GM23248 (cell line): ENCODE measurements at regions not wholly inside any gene's neighbourhood (a gene's known extent, or its start where the extent isn't known, plus 50 kb on each side); places are given as distances from the start of the nearest gene placed in this dataset.
A peak's percentile ranks its signal among the peaks of the same experiment; 100 is the strongest.

ENCODE experiments used
- DNase-seq: peaks from one replicate; pipeline ENCODE4 v3.0.0-alpha.2; 2015
- H2AFZ ChIP-seq: fragments of 200-600 bp; sonication (generic); 2 replicates; pipeline ENCODE4 v1.6.1; 2016; ENCODE audit warnings: antibody characterized with exemption
- H3F3A ChIP-seq: fragments of 200-600 bp; sonication (generic); 2 replicates; pipeline ENCODE4 v1.6.1; 2016; ENCODE audit warnings: mild to moderate bottlenecking, antibody characterized with exemption, mixed run types; ENCODE audit not compliant: insufficient read depth
- H3K27ac ChIP-seq: fragments of 200-600 bp; sonication (generic); 2 replicates; pipeline ENCODE4 v1.5.1; 2016; ENCODE audit warnings: mild to moderate bottlenecking
- H3K27me3 ChIP-seq: fragments of 200-600 bp; sonication (generic); replicated peaks from 2 replicates; pipeline ENCODE4 v1.6.1; 2016; ENCODE audit warnings: mild to moderate bottlenecking; ENCODE audit not compliant: insufficient read depth
- H3K36me3 ChIP-seq: fragments of 200-600 bp; sonication (generic); 2 replicates; pipeline ENCODE4 v1.6.1; 2016; ENCODE audit warnings: low read depth, mild to moderate bottlenecking
- H3K4me1 ChIP-seq: fragments of 200-600 bp; sonication (generic); 2 replicates; pipeline ENCODE4 v1.6.1; 2016; ENCODE audit warnings: mild to moderate bottlenecking; ENCODE audit not compliant: insufficient read depth
- H3K4me2 ChIP-seq: fragments of 200-600 bp; sonication (generic); one replicate; pipeline ENCODE4 v1.6.1; 2016; ENCODE audit warnings: mild to moderate bottlenecking; ENCODE audit not compliant: unreplicated experiment
- H3K4me3 ChIP-seq: fragments of 200-600 bp; sonication (generic); 2 replicates; pipeline ENCODE4 v1.5.1; 2016; ENCODE audit warnings: mild to moderate bottlenecking
- H3K79me2 ChIP-seq: fragments of 200-600 bp; sonication (generic); 2 replicates; pipeline ENCODE4 v1.6.1; 2016; ENCODE audit warnings: mild to moderate bottlenecking; ENCODE audit not compliant: insufficient read depth
- H3K9ac ChIP-seq: fragments of 200-600 bp; sonication (generic); 2 replicates; pipeline ENCODE4 v1.6.1; 2016; ENCODE audit warnings: mild to moderate bottlenecking
- H3K9me2 ChIP-seq: fragments of 200-600 bp; sonication (generic); 2 replicates; pipeline ENCODE4 v1.6.1; 2016; ENCODE audit warnings: mixed run types, mild to moderate bottlenecking, moderate library complexity; ENCODE audit not compliant: insufficient read depth
- H3K9me3 ChIP-seq: fragments of 200-600 bp; sonication (generic); one replicate; pipeline ENCODE4 v1.6.1; 2017; ENCODE audit warnings: low read depth
- H4K20me1 ChIP-seq: fragments of 200-600 bp; sonication (generic); 2 replicates; pipeline ENCODE4 v1.6.0; 2016; ENCODE audit not compliant: insufficient read depth
- EZH2 ChIP-seq: fragments of 200-600 bp; sonication (generic); IDR thresholded peaks from 2 replicates; pipeline ENCODE4 v1.6.1; 2018; ENCODE audit warnings: antibody characterized with exemption, mild to moderate bottlenecking; ENCODE audit not compliant: insufficient read depth, poor library complexity, severe bottlenecking
- EZH2phosphoT487 ChIP-seq: fragments of 200-600 bp; sonication (generic); IDR thresholded peaks from 2 replicates; pipeline ENCODE4 v1.6.1; 2018; ENCODE audit warnings: antibody characterized with exemption, moderate library complexity, mild to moderate bottlenecking, low read depth; ENCODE audit not compliant: insufficient read depth
- WGBS, 2 experiments: methylation state at CpG; one replicate each; pipeline ENCODE4 v1.1.6; 2015 to 2017; ENCODE audit warnings: low lambda C conversion rate in 2 of 2, low coverage in 1 of 2; ENCODE audit errors: missing lambda C conversion rate in 2 of 2; 5-methylcytosine and 5-hydroxymethylcytosine counted together
- in situ Hi-C: fragments of 300-500 bp; cut with MboI; formaldehyde crosslinking; loops from 2 replicates; pipeline ENCODE4 v1.15.0; 2020

GRCh38 chr1:87935130-87935529 lies 606.5 kb downstream of the LMO4 start:
- Histone ChIP-seq H3K9me3 (no peaks in the 10 kb centered on the region), H3K9me2 (no peaks in the 10 kb centered on the region), H3K9ac (no peak overlapping the region), H3K27me3 (no peaks in the 10 kb centered on the region), H3K27ac (no peak overlapping the region), H3K4me1 (peaks cover 7% of the 10 kb centered on the region), H3F3A (no peaks in the 10 kb centered on the region), H4K20me1 (no peaks in the 10 kb centered on the region), H3K36me3 (0 out of 2 replicates have a peak, but pooled peaks cover 3% of the 10 kb centered on the region), H3K79me2 (no peaks in the 10 kb centered on the region), H2AFZ (no peak overlapping the region), H3K4me3 (no peak overlapping the region), H3K4me2 (no peak overlapping the region)
- no peak for TF ChIP-seq EZH2phosphoT487
- no peak for TF ChIP-seq EZH2
- WGBS, 2 experiments: 90 to 93% methylated on average over 2 of the region's 2 CpGs
- DNase-seq: no peak
- in situ Hi-C loops: loop anchor here (25.0 kb wide), 1 partner anchor 798 kb away; no protein-coding TSS in a partner anchor

- H3K4me3 ChIP-seq: no peak overlapping the region
- no peak overlapping the region for H3K4me2 ChIP-seq
- peaks cover 23% of the 10 kb centered on the region for H3K4me1 ChIP-seq
- H3K9me3 ChIP-seq: no peaks in the 10 kb centered on the region
- H2AFZ ChIP-seq: no peak overlapping the region
- no peak overlapping the region for H3K9ac ChIP-seq
- H3K79me2 ChIP-seq: no peaks in the 10 kb centered on the region
- H3K9me2 ChIP-seq: no peaks in the 10 kb centered on the region
- no peaks in the 10 kb centered on the region for H4K20me1 ChIP-seq
- no peak overlapping the region for H3K27ac ChIP-seq
- H3F3A ChIP-seq: 0 out of 2 replicates have a peak, but pooled peaks cover 5% of the 10 kb centered on the region
- no peaks in the 10 kb centered on the region for H3K36me3 ChIP-seq
- in situ Hi-C loops: loop anchor here (25.0 kb wide), 1 partner anchor 801 kb away; no protein-coding TSS in a partner anchor
- WGBS, 2 experiments: 80 to 87% methylated on average over 3 of the region's 3 CpGs
- no peak for DNase-seq
- TF ChIP-seq EZH2 (no peak), EZH2phosphoT487 (no peak)
- no peaks in the 10 kb centered on the region for H3K27me3 ChIP-seq
Observed at GRCh38 chr1:87937831-87938395, 609.2 kb downstream of the LMO4 start.

GRCh38 chr1:87938631-87939030 lies 610.0 kb downstream of the LMO4 start:
- Histone ChIP-seq H2AFZ (no peak overlapping the region), H3K36me3 (no peaks in the 10 kb centered on the region), H3K9me3 (no peaks in the 10 kb centered on the region), H3K9me2 (no peaks in the 10 kb centered on the region), H3K4me2 (no peak overlapping the region), H3F3A (0 out of 2 replicates have a peak, but pooled peaks cover 5% of the 10 kb centered on the region), H3K9ac (no peak overlapping the region), H4K20me1 (no peaks in the 10 kb centered on the region), H3K4me3 (no peak overlapping the region), H3K27ac (no peak overlapping the region), H3K79me2 (no peaks in the 10 kb centered on the region), H3K4me1 (peaks cover 23% of the 10 kb centered on the region), H3K27me3 (no peaks in the 10 kb centered on the region)
- DNase-seq: no peak
- 48 to 55% methylated on average over 2 of the region's 2 CpGs for WGBS, 2 experiments
- TF ChIP-seq EZH2phosphoT487 (no peak), EZH2 (no peak)
- in situ Hi-C loops: loop anchor here (25.0 kb wide), 1 partner anchor 801 kb away; no protein-coding TSS in a partner anchor

- H3K36me3 ChIP-seq: no peaks in the 10 kb centered on the region
- no peaks in the 10 kb centered on the region for H3K27me3 ChIP-seq
- DNase-seq: peak; percentile 25
- no peak overlapping the region for H3K9ac ChIP-seq
- no peaks in the 10 kb centered on the region for H3K79me2 ChIP-seq
- peaks cover 23% of the 10 kb centered on the region for H3K4me1 ChIP-seq
- no peak overlapping the region for H3K4me2 ChIP-seq
- no peak overlapping the region for H3K4me3 ChIP-seq
- H3F3A ChIP-seq: 0 out of 2 replicates have a peak, but pooled peaks cover 5% of the 10 kb centered on the region
- peak overlapping the region; percentile 11; the same call in 1 of the 2 replicates for H2AFZ ChIP-seq
- in situ Hi-C loops: loop anchor here (25.0 kb wide), 1 partner anchor 802 kb away; no protein-coding TSS in a partner anchor
- WGBS, 2 experiments: 15% methylated on average over 2 of the region's 2 CpGs
- no peaks in the 10 kb centered on the region for H4K20me1 ChIP-seq
- no peaks in the 10 kb centered on the region for H3K9me3 ChIP-seq
- no peaks in the 10 kb centered on the region for H3K9me2 ChIP-seq
- no peak for TF ChIP-seq EZH2
- no peak for TF ChIP-seq EZH2phosphoT487
- no peak overlapping the region for H3K27ac ChIP-seq
Observed at GRCh38 chr1:87939444-87939843, 610.8 kb downstream of the LMO4 start.

GRCh38 chr1:87940421-87940820 lies 611.7 kb downstream of the LMO4 start:
- no peak overlapping the region for H2AFZ ChIP-seq
- no peaks in the 10 kb centered on the region for H3K36me3 ChIP-seq
- in situ Hi-C loops: loop anchor here (25.0 kb wide), 1 partner anchor 803 kb away; no protein-coding TSS in a partner anchor
- no peak overlapping the region for H3K4me3 ChIP-seq
- H3F3A ChIP-seq: 0 out of 2 replicates have a peak, but pooled peaks cover 5% of the 10 kb centered on the region
- H3K4me1 ChIP-seq: peaks cover 23% of the 10 kb centered on the region
- no peak for DNase-seq
- no peaks in the 10 kb centered on the region for H3K79me2 ChIP-seq
- no peak for TF ChIP-seq EZH2phosphoT487
- TF ChIP-seq EZH2: no peak
- no peak overlapping the region for H3K4me2 ChIP-seq
- H3K27me3 ChIP-seq: no peaks in the 10 kb centered on the region
- no peaks in the 10 kb centered on the region for H3K9me3 ChIP-seq
- no peak overlapping the region for H3K27ac ChIP-seq
- WGBS, 2 experiments: 84 to 87% methylated on average over 4 of the region's 4 CpGs
- H4K20me1 ChIP-seq: no peaks in the 10 kb centered on the region
- H3K9ac ChIP-seq: no peak overlapping the region
- no peaks in the 10 kb centered on the region for H3K9me2 ChIP-seq
